ENCODE measurements at regions not wholly inside any gene's neighbourhood (a gene's known extent, or its start where the extent isn't known, plus 50 kb on each side); places are given as distances from the start of the nearest gene placed in this dataset.
A peak's percentile ranks its signal among the peaks of the same experiment; 100 is the strongest.

- no peak for DNase-seq (ENCODE audit: low read depth in 2 of 2)
Measured at GRCh38 chr6:104575536-104575935, 284.2 kb downstream of the HACE1 start.

- no peak for DNase-seq (ENCODE audit: low read depth in 2 of 2)
Measured at GRCh38 chr6:104574135-104574750, 285.5 kb downstream of the HACE1 start.

- no peak for DNase-seq (ENCODE audit: low read depth in 2 of 2)
Measured at GRCh38 chr6:104573350-104573749, 286.4 kb downstream of the HACE1 start.

GRCh38 chr6:104572901-104573300 is 286.8 kb downstream of the HACE1 start:
- no peak for DNase-seq (ENCODE audit: low read depth in 2 of 2)

GRCh38 chr6:104566411-104566810 is 293.3 kb downstream of the HACE1 start:
- no peak for DNase-seq (ENCODE audit: low read depth in 2 of 2)

- no peak for DNase-seq (ENCODE audit: low read depth in 2 of 2)
Measured at GRCh38 chr6:104563306-104563705, 296.4 kb downstream of the HACE1 start.

GRCh38 chr6:104559435-104560202 is 300.1 kb downstream of the HACE1 start:
- DNase-seq (ENCODE audit: low read depth in 2 of 2): no peak

- DNase-seq (ENCODE audit: low read depth in 2 of 2): no peak
Measured at GRCh38 chr6:104558746-104559145, 301.0 kb downstream of the HACE1 start.

- DNase-seq (ENCODE audit: low read depth in 2 of 2): no peak
Measured at GRCh38 chr6:104548297-104548696, 311.4 kb downstream of the HACE1 start.

- no peak for DNase-seq (ENCODE audit: low read depth in 2 of 2)
Measured at GRCh38 chr6:104541411-104541810, 318.3 kb downstream of the HACE1 start.

- no peak for DNase-seq (ENCODE audit: low read depth in 2 of 2)
Measured at GRCh38 chr6:104540743-104541142, 319.0 kb downstream of the HACE1 start.

- DNase-seq (ENCODE audit: low read depth in 2 of 2): no peak
Measured at GRCh38 chr6:104539173-104539572, 320.5 kb downstream of the HACE1 start.

GRCh38 chr6:104537872-104538271 is 321.8 kb downstream of the HACE1 start:
- no peak for DNase-seq (ENCODE audit: low read depth in 2 of 2)

- no peak for DNase-seq (ENCODE audit: low read depth in 2 of 2)
Measured at GRCh38 chr6:104537180-104537579, 322.5 kb downstream of the HACE1 start.

- no peak for DNase-seq (ENCODE audit: low read depth in 2 of 2)
Measured at GRCh38 chr6:104532462-104532861, 327.3 kb downstream of the HACE1 start.

GRCh38 chr6:104531646-104532045 is 328.1 kb downstream of the HACE1 start:
- DNase-seq (ENCODE audit: low read depth in 2 of 2): no peak

- DNase-seq (ENCODE audit: low read depth in 2 of 2): no peak
Measured at GRCh38 chr6:104527761-104528415, 331.8 kb downstream of the HACE1 start.

- no peak for DNase-seq (ENCODE audit: low read depth in 2 of 2)
Measured at GRCh38 chr6:104527311-104527710, 332.4 kb downstream of the HACE1 start.

GRCh38 chr6:104526376-104526775 is 333.3 kb downstream of the HACE1 start:
- no peak for DNase-seq (ENCODE audit: low read depth in 2 of 2)

- peak; percentile 23 to 33 for DNase-seq (ENCODE audit: low read depth in 2 of 2)
Measured at GRCh38 chr6:104525677-104526322, 333.9 kb downstream of the HACE1 start.

GRCh38 chr6:104522533-104522932 is 337.2 kb downstream of the HACE1 start:
- DNase-seq (ENCODE audit: low read depth in 2 of 2): no peak

- no peak for DNase-seq (ENCODE audit: low read depth in 2 of 2)
Measured at GRCh38 chr6:104521176-104521575, 338.5 kb downstream of the HACE1 start.

Measured in stimulated activated CD4-positive, alpha-beta T cell treated with anti-CD3 and anti-CD28 coated beads, Interleukin-1b, Interleukin-23, amount 100 ng/mL, for 1 hour (primary cell).